NCI-H345 (cell line): ENCODE measurements at regions not wholly inside any gene's neighbourhood (a gene's known extent, or its start where the extent isn't known, plus 50 kb on each side); places are given as distances from the start of the nearest gene placed in this dataset.

Source experiments
- DNase-seq: peaks from one replicate; lab custom pipeline; 2025; lab: John Stamatoyannopoulos, UW

- no peak for DNase-seq
Observed at GRCh38 chrX:16222151-16222550, 54.9 kb downstream of the MAGEB17 start.

GRCh38 chrX:16223385-16223784 is 56.1 kb downstream of the MAGEB17 start:
- no peak for DNase-seq

- DNase-seq, result no peak
Observed at GRCh38 chrX:16239211-16239610, 71.9 kb downstream of the MAGEB17 start.

- DNase-seq, result no peak
Observed at GRCh38 chrX:16240231-16240905, 73.1 kb downstream of the MAGEB17 start.

- DNase-seq, result no peak
Observed at GRCh38 chrX:16240968-16241367, 73.7 kb downstream of the MAGEB17 start.

- no peak for DNase-seq
Observed at GRCh38 chrX:16250296-16250695, 83.0 kb downstream of the MAGEB17 start.

- DNase-seq, result no peak
Observed at GRCh38 chrX:16251782-16252181, 84.5 kb downstream of the MAGEB17 start.

GRCh38 chrX:16258882-16259281 is 91.6 kb downstream of the MAGEB17 start:
- no peak for DNase-seq

GRCh38 chrX:16267431-16267830 is 100.2 kb downstream of the MAGEB17 start:
- DNase-seq, result no peak

GRCh38 chrX:16268206-16268605 is 100.9 kb downstream of the MAGEB17 start:
- no peak for DNase-seq

- DNase-seq, result no peak
Observed at GRCh38 chrX:16278927-16279326, 111.6 kb downstream of the MAGEB17 start.

- no peak for DNase-seq
Observed at GRCh38 chrX:16282209-16282608, 114.9 kb downstream of the MAGEB17 start.

GRCh38 chrX:16284842-16285241 is 117.6 kb downstream of the MAGEB17 start:
- no peak for DNase-seq

- DNase-seq, result no peak
Observed at GRCh38 chrX:16290997-16291396, 123.7 kb downstream of the MAGEB17 start.

- DNase-seq, result peak; percentile 26
Observed at GRCh38 chrX:16300831-16301230, 133.6 kb downstream of the MAGEB17 start.

GRCh38 chrX:16304751-16305150 is 137.5 kb downstream of the MAGEB17 start:
- no peak for DNase-seq

GRCh38 chrX:16305187-16305586 is 137.9 kb downstream of the MAGEB17 start:
- DNase-seq, result no peak

GRCh38 chrX:16307950-16308349 is 140.7 kb downstream of the MAGEB17 start:
- no peak for DNase-seq

- DNase-seq, result no peak
Observed at GRCh38 chrX:16308773-16309172, 141.5 kb downstream of the MAGEB17 start.

- no peak for DNase-seq
Observed at GRCh38 chrX:16310326-16310725, 143.0 kb downstream of the MAGEB17 start.

- DNase-seq, result no peak
Observed at GRCh38 chrX:16311671-16312070, 144.4 kb downstream of the MAGEB17 start.

GRCh38 chrX:16312761-16313623 is 145.7 kb downstream of the MAGEB17 start:
- DNase-seq, result no peak

GRCh38 chrX:16316331-16316730 is 149.1 kb downstream of the MAGEB17 start:
- DNase-seq, result no peak
